ENCODE measurements at regions not wholly inside any gene's neighbourhood (a gene's known extent, or its start where the extent isn't known, plus 50 kb on each side); places are given as distances from the start of the nearest gene placed in this dataset.

DNA sequence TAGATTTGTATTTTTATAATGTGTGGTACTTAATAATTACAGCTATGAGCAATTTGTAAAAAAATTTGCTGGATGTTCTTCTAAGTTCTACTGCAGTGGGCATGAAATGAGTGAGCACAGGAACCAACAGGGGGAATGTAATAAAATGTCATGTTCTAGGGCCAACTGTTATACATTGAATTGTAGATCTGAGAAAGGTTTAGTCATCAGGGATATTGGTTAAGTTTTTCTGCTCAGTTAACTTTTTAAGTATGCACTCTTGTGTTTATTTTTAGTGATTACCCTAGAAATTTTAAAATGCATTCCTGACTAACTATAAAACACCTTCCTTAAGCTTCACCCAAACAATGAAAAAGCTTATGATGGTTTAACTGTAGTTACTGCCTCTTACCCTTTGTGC, 101.8 kb downstream of the CAND1 start:
- H3K4me2 ChIP-seq = no peak overlapping the region
- H3K9ac ChIP-seq = no peak overlapping the region
- no peaks in the 10 kb centered on the region for H3K36me3 ChIP-seq
- H4K20me1 ChIP-seq = no peaks in the 10 kb centered on the region
- H3K4me3 ChIP-seq = no peak overlapping the region
- H3K27me3 ChIP-seq = no peaks in the 10 kb centered on the region
- H3K27ac ChIP-seq = no peak overlapping the region
- H3K4me1 ChIP-seq = no peaks in the 10 kb centered on the region
- no peak for TF ChIP-seq Cebpa-rat (IDR thresholded peaks at IDR 0.05)
- peaks cover 0 to 10% (median 5%) of the 10 kb centered on the region in 11 experiments; a peak in 8 of 22 replicates for H3K9me3 ChIP-seq (replicated peaks in 1 of 11)

- no peak for TF ChIP-seq Cebpa-rat (IDR thresholded peaks at IDR 0.05)
Measured at GRCh38 chr12:67377021-67377420, 107.9 kb downstream of the CAND1 start.

DNA sequence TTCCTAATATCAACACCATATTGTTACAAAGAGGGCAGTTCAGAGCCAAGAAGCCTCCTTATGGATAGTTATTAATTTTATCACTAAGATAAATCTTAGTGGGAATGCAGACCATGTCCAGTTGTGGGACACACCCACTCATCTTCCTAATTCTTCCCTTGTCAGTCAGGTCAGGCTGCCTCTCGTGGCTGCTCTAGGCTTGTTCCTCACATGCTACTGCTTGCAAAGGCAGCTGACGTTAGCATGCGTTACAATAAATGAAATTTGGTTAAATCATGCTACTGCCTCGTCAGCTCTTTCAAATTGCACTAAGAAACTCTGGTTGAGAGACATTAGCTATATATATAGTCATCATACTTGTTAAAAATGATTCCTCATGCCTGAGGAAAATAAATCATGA, 108.4 kb downstream of the CAND1 start:
- Histone ChIP-seq H3K4me3 (no peak overlapping the region), H3K36me3 (no peaks in the 10 kb centered on the region), H3K9me3 (replicated peaks in 1 of 11) (peaks cover 0 to 6% (median 0%) of the 10 kb centered on the region in 11 experiments; a peak in 2 of 22 replicates), H3K4me1 (no peaks in the 10 kb centered on the region), H3K27me3 (no peaks in the 10 kb centered on the region), H3K27ac (no peak overlapping the region), H3K9ac (no peak overlapping the region), H3K4me2 (no peak overlapping the region), H4K20me1 (no peaks in the 10 kb centered on the region)
- TF ChIP-seq Cebpa-rat (IDR thresholded peaks at IDR 0.05) = no peak

More at GRCh38 chr12:67377021-67377420, 107.9 kb downstream of the CAND1 start:
- Histone ChIP-seq H3K4me2 (no peak overlapping the region), H4K20me1 (no peaks in the 10 kb centered on the region), H3K27ac (no peak overlapping the region), H3K9ac (no peak overlapping the region), H3K4me3 (no peak overlapping the region), H3K27me3 (no peaks in the 10 kb centered on the region), H3K4me1 (no peaks in the 10 kb centered on the region), H3K9me3 (replicated peaks in 1 of 11) (peaks cover 0 to 6% (median 0%) of the 10 kb centered on the region in 11 experiments; a peak in 4 of 22 replicates), H3K36me3 (no peaks in the 10 kb centered on the region)

DNA sequence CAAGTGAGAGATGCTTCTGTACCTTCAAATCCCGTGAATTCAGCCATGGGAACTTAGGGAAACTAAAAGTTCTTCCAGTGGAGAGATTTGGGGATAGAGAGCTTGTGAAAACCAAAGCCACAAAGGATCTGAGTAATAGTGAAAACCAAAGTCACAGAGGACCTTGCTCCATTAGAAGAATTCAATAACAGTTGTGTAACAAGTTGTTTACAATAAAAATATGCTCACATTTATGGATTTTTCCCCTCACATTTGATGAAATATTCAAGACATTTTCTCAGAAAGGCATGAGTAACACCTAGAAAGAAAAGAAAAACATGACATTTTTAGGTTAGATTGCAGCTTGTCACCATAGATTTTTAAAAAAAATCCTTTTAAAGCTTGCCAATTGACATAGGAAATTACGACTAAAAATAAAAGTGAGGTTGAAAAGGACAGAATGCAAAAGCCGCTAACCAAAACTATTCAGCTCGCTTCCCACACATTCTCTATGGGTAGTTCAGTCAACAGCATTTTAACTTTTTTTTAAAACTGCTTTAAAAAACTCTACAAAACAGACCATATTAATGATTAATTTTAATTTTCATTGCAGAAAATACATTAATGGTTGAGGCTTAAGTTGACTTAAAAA, 113.2 kb downstream of the CAND1 start:
- no peaks in the 10 kb centered on the region for H4K20me1 ChIP-seq
- no peak overlapping the region for H3K9ac ChIP-seq
- peaks cover 0 to 4% (median 0%) of the 10 kb centered on the region in 11 experiments; a peak in 1 of 22 replicates for H3K9me3 ChIP-seq (replicated peaks in 1 of 11)
- TF ChIP-seq Cebpa-rat (IDR thresholded peaks at IDR 0.05) = no peak
- H3K27me3 ChIP-seq = no peaks in the 10 kb centered on the region
- H3K4me3 ChIP-seq = no peak overlapping the region
- H3K36me3 ChIP-seq = no peaks in the 10 kb centered on the region
- H3K27ac ChIP-seq = no peak overlapping the region
- H3K4me1 ChIP-seq = no peaks in the 10 kb centered on the region
- no peak overlapping the region for H3K4me2 ChIP-seq

DNA sequence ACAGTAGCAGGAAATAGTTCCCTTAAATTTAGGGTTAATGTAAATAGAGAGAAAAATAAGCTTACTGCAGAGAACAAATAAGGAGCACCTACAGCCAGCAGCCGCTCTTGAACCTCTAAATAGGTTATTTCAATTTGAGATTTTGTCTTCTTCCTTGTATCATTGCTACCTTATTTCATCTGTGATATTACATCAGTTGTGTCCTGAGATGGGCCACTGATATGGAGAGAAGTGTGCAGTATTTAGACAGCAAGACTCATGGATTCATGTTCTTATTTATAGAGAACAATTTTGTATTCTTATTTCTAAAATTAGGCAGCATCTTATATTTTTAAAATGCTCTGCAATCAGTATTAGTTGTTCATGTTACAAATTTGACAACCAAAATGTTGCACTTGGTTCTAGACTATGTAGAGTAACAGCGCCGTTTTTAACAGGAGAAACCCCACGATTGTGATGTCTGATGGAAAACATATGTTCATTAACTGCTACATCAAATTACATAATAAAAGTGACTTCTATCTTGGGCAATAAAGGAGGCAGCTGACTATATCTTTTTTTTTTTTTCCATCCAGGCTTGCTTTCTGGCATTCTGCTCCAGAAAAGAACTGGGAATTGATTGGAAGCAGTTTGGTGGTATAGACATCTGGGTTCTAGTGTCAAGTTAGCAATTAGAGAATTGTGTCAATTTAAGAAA, 117.9 kb downstream of the CAND1 start:
- Histone ChIP-seq H3K4me3 (no peak overlapping the region), H4K20me1 (no peaks in the 10 kb centered on the region), H3K9me3 (replicated peaks in 1 of 11) (no peaks in the 10 kb centered on the region), H3K4me1 (no peaks in the 10 kb centered on the region), H3K27me3 (no peaks in the 10 kb centered on the region), H3K4me2 (no peak overlapping the region), H3K27ac (no peak overlapping the region), H3K9ac (no peak overlapping the region), H3K36me3 (no peaks in the 10 kb centered on the region)
- no peak for TF ChIP-seq Cebpa-rat (IDR thresholded peaks at IDR 0.05)

DNA sequence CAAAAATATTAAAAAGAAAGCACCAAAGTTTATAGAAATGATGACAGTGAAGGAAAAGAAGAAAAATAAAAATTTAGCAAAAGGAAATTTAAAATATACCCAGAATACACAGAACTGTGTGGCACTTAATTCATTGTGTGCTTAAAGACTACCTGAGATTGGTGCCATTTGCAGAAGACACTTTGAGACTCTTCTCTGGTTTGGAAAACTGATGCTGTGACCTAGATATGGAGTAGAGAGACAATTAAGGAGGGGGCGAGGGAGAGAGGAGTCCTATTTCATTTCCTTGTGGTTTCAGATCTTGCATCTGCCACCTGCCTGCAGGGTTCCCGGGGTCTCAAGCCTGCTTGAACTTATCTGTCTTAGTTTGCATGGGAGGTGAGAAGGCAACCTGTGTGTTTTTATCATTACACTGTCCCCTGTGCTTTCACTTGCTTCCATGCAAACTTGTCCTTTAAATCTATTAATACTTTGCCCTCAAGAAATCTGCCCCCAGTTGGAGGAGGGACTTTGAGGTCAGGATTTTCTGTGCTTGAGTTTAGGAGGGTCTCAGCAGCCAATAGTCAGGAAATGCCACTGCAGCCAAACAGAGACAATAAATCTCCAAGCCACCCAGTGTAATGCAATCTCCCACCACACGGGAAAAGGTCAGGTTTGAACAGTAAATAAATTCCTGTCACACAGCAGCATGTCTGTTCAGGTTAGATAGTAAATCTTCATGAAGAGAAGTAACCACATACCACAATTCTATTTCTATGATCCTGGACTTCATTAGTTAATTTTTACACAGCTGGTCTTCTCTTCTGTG, 119.4 kb downstream of the CAND1 start:
- no peaks in the 10 kb centered on the region for H3K4me1 ChIP-seq
- no peaks in the 10 kb centered on the region for H3K9me3 ChIP-seq (replicated peaks in 1 of 11)
- H3K9ac ChIP-seq = no peak overlapping the region
- no peaks in the 10 kb centered on the region for H4K20me1 ChIP-seq
- H3K27me3 ChIP-seq = no peaks in the 10 kb centered on the region
- no peak for TF ChIP-seq Cebpa-rat (IDR thresholded peaks at IDR 0.05)
- H3K27ac ChIP-seq = no peak overlapping the region
- no peaks in the 10 kb centered on the region for H3K36me3 ChIP-seq
- no peak overlapping the region for H3K4me2 ChIP-seq
- H3K4me3 ChIP-seq = no peak overlapping the region

DNA sequence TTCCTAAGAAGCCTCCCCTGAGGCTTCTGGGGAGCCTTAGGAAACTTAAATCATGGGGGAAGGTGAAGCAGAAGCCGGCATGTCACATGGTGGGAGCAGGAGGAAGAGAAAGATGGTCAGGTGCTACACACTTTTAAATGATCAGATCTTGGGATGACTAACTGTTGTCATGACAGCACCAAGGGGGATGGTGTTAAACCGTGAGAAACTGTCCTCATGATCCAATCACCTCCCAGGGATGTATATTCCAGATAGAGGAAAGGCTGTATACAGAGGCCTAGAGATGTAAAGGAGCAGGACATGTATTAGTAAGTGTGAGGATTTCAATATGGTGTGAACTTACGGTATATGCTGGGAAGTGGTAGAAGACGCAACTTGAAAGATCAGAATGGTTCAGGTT, 121.1 kb downstream of the CAND1 start:
- H4K20me1 ChIP-seq = no peaks in the 10 kb centered on the region
- no peak overlapping the region for H3K4me3 ChIP-seq
- no peak overlapping the region for H3K27ac ChIP-seq
- no peak for TF ChIP-seq Cebpa-rat (IDR thresholded peaks at IDR 0.05)
- no peak overlapping the region for H3K4me2 ChIP-seq
- no peak overlapping the region for H3K9ac ChIP-seq
- no peaks in the 10 kb centered on the region for H3K9me3 ChIP-seq (replicated peaks in 1 of 11)
- H3K27me3 ChIP-seq = no peaks in the 10 kb centered on the region
- H3K36me3 ChIP-seq = no peaks in the 10 kb centered on the region
- H3K4me1 ChIP-seq = no peaks in the 10 kb centered on the region

DNA sequence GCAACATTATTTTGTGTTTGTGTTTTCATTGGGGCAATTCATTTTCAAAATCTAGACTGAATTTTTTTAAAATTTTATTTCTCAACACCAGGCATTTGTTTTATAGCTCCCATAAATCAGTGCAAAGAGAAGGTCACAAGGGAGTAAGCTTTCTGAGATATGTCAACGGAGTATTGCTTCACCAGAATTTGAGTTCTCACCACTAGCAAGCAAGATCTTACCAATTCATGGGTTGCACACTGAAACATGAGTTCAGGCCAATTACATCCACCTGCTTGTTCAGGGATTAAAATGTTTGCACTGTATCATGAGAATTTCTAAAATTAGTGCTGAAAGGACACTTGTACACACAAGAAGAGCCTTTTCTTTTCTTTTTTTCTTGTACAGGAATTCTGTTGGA, 121.9 kb downstream of the CAND1 start:
- Histone ChIP-seq H3K4me2 (no peak overlapping the region), H4K20me1 (no peaks in the 10 kb centered on the region), H3K9ac (no peak overlapping the region)

DNA sequence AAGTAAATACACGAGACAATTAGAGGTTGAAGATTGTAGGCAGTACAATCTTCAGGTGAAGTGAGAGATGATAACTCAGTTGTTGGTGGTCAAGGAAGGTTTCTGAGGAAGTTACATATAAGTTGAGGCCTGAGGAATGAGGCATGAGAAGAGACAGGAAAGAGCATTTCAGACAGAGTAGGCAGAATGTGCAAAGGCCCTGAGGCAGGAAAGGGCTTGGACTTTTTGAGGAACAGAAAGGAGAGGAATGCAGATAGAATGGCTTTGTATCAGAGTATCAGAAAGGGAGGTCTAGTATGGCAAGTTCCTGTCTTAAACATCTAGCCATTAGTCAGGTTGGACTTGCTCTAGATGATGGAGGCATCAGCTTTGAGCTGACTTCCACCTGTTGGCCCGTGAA, 122.5 kb downstream of the CAND1 start:
- Histone ChIP-seq H4K20me1 (no peaks in the 10 kb centered on the region), H3K27me3 (no peaks in the 10 kb centered on the region), H3K36me3 (no peaks in the 10 kb centered on the region), H3K9me3 (replicated peaks in 1 of 11) (no peaks in the 10 kb centered on the region), H3K27ac (no peak overlapping the region), H3K4me1 (peaks cover 0 to 4% (median 0%) of the 10 kb centered on the region in 10 experiments; a peak in 2 of 20 replicates), H3K4me3 (no peak overlapping the region), H3K4me2 (no peak overlapping the region), H3K9ac (no peak overlapping the region)
- no peak for TF ChIP-seq Cebpa-rat (IDR thresholded peaks at IDR 0.05)

More for the DNA sequence above, 121.9 kb downstream of the CAND1 start:
- Histone ChIP-seq H3K9me3 (replicated peaks in 1 of 11) (no peaks in the 10 kb centered on the region), H3K27ac (no peak overlapping the region), H3K4me3 (no peak overlapping the region), H3K27me3 (no peaks in the 10 kb centered on the region), H3K4me1 (peaks cover 0 to 3% (median 0%) of the 10 kb centered on the region in 10 experiments; a peak in 2 of 20 replicates), H3K36me3 (no peaks in the 10 kb centered on the region)
- no peak for TF ChIP-seq Cebpa-rat (IDR thresholded peaks at IDR 0.05)
